ENCODE measurements at regions not wholly inside any gene's neighbourhood (a gene's known extent, or its start where the extent isn't known, plus 50 kb on each side); places are given as distances from the start of the nearest gene placed in this dataset.

- peaks cover 7% of the 10 kb centered on the region for H3K27me3 Mint-ChIP-seq
- H3K9me3 Mint-ChIP-seq: peaks cover 3% of the 10 kb centered on the region
- no peak overlapping the region for H3K4me3 Mint-ChIP-seq
- no peak for DNase-seq
- H3K27ac Mint-ChIP-seq: no peak overlapping the region
- CTCF ChIA-PET: no interaction called here
- H3K36me3 Mint-ChIP-seq (ENCODE audit: low read depth): no peaks in the 10 kb centered on the region
- TF ChIP-seq CTCF (IDR thresholded peaks at IDR 0.05): no peak
- intact Hi-C loops (cut with micrococcal nuclease): no loop called here
- no peak for ATAC-seq
- POLR2A ChIA-PET: no interaction called here
- no peaks in the 10 kb centered on the region for H3K4me1 Mint-ChIP-seq (ENCODE audit: low read depth)
Observed at GRCh38 chr20:24761220-24762065, 187.6 kb upstream of the CST7 start.

GRCh38 chr20:24762371-24762770, 186.7 kb upstream of the CST7 start:
- CTCF ChIA-PET: no interaction called here
- H3K36me3 Mint-ChIP-seq (ENCODE audit: low read depth): no peaks in the 10 kb centered on the region
- intact Hi-C loops (cut with micrococcal nuclease): no loop called here
- no peak for ATAC-seq
- H3K4me1 Mint-ChIP-seq (ENCODE audit: low read depth): no peaks in the 10 kb centered on the region
- no peak overlapping the region for H3K4me3 Mint-ChIP-seq
- no peak for DNase-seq
- H3K27ac Mint-ChIP-seq: no peak overlapping the region
- no peak for TF ChIP-seq CTCF (IDR thresholded peaks at IDR 0.05)
- peaks cover 3% of the 10 kb centered on the region for H3K9me3 Mint-ChIP-seq
- POLR2A ChIA-PET: no interaction called here
- H3K27me3 Mint-ChIP-seq: peaks cover 7% of the 10 kb centered on the region

GRCh38 chr20:24762791-24763350, 186.2 kb upstream of the CST7 start:
- intact Hi-C loops (cut with micrococcal nuclease): no loop called here
- ChIA-PET POLR2A (interaction anchor here (0.7 kb wide), 1 partner anchor 17 kb away, joined by 3 read pairs; no protein-coding TSS in a partner anchor), CTCF (no interaction called here)
- Mint-ChIP-seq H3K4me3 (no peak overlapping the region), H3K9me3 (peaks cover 3% of the 10 kb centered on the region), H3K4me1 (ENCODE audit: low read depth) (no peaks in the 10 kb centered on the region), H3K27me3 (peaks cover 7% of the 10 kb centered on the region), H3K27ac (no peak overlapping the region), H3K36me3 (ENCODE audit: low read depth) (no peaks in the 10 kb centered on the region)
- no peak for TF ChIP-seq CTCF (IDR thresholded peaks at IDR 0.05)
- ATAC-seq (no peak), DNase-seq (no peak)

GRCh38 chr20:24763386-24764026, 185.6 kb upstream of the CST7 start:
- H3K27me3 Mint-ChIP-seq: peaks cover 7% of the 10 kb centered on the region
- ChIA-PET CTCF (no interaction called here), POLR2A (interaction anchor here (0.6 to 0.7 kb wide), 2 partner anchors 17 to 677 kb away, joined by 3 read pairs; no protein-coding TSS in a partner anchor)
- no peak for DNase-seq
- peaks cover 3% of the 10 kb centered on the region for H3K9me3 Mint-ChIP-seq
- no peak overlapping the region for H3K4me3 Mint-ChIP-seq
- H3K27ac Mint-ChIP-seq: no peak overlapping the region
- intact Hi-C loops (cut with micrococcal nuclease): no loop called here
- H3K4me1 Mint-ChIP-seq (ENCODE audit: low read depth): no peaks in the 10 kb centered on the region
- H3K36me3 Mint-ChIP-seq (ENCODE audit: low read depth): no peaks in the 10 kb centered on the region
- no peak for ATAC-seq
- no peak for TF ChIP-seq CTCF (IDR thresholded peaks at IDR 0.05)
